GM19043 (cell line): ENCODE measurements at regions not wholly inside any gene's neighbourhood (a gene's known extent, or its start where the extent isn't known, plus 50 kb on each side); places are given as distances from the start of the nearest gene placed in this dataset.
"Not testable (repeated sequence)": the region's sequence is repeated elsewhere in the genome, so short reads cannot be mapped to it uniquely, and the experiment has no call there.

Source experiments
- ATAC-seq: cut with Tn5 transposase; IDR thresholded peaks from one replicate; pipeline ENCODE4 v1.9.1; 2021; ENCODE audit warnings: low read depth; ENCODE audit not compliant: unreplicated experiment

DNA sequence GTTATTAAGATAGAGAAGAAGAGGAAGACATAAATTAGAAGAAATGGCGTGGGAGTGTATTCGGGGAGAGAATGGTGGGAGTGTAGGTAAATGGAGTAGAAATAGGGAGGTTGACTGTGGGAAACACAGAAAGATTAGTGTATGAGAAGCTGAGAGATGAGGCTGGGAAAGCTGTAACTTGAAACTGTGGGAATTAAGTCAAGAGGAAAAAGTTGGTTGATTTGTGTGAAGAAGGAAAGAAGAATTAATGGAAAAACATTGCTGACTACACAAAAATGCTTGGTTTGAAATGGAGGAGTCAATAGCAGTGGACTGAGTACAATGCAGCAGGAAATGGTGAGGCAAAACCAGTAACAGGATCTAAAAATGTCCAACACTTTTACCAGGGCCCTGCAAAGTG lies 448.3 kb downstream of the PTPRC start:
- ATAC-seq: no peak

DNA sequence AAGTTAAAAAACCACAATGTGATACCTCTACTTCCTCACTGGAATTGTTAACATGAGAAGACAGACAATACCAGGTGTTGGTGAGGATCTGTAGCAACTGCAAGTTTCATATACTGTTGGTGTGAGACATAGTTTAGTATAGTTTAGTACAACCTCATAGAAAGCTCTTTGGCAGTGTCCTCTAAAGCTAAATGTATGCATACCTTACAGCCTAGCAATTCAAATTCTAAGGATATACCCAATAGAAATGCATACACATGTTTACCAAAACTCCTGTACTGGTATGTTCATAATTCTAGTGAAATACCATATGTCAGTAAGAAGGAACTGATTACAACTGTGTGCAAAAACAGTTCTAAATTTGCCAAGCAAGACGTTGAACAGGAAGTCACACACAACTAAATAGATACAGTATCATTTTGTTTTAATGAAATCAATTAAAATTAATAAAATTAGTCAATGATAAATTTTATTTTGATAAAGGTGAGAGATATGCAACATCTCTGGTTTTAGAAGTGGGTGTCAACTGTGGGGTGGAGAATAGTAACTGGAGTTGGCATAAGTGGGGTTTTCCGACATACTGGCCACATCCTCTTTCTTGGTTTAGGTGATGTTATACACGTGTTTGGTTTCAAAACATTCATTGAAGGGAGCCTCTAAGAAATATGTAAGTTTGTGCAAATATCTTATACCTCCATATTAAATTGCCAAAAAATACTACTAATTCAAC lies 450.7 kb downstream of the PTPRC start:
- ATAC-seq: peak; percentile 93

DNA sequence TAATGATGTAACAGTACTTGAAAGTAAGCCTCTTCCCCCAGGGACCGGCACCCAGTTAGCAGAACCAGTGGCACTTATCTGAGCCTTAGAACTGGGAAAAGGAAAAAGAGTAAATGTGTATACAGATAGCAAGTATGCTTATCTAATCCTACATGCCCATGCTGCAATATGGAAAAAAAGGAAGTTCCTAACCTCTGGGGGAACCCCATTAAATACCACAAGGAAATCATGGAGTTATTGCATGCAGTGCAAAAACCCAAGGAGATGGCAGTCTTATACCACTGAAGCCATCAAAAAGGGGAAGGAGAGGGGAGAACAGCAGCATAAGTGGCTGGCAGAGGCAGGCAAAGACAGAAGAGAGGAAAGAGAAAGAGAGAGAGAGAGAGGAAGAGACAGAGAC lies 456.8 kb downstream of the PTPRC start:
- not testable (repeated sequence) for ATAC-seq

DNA sequence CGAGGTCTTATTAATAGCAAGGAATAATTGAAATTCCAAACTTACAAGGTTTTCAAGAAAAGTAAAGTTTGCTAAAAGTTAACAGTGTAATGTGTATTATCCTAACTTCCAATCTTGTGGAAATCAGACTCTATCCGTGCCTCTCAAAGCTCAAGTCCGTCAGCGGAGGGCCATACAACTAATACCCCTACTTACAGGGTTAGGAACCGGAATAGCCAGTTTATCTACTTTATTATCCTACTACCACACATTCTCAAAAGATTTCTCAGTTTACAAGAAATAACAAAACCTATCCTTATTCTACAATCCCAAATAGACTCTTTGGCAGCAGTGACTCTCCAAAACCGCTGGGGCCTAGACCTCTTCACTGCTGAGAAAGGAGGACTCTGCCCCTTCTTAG lies 457.8 kb downstream of the PTPRC start:
- no peak for ATAC-seq

DNA sequence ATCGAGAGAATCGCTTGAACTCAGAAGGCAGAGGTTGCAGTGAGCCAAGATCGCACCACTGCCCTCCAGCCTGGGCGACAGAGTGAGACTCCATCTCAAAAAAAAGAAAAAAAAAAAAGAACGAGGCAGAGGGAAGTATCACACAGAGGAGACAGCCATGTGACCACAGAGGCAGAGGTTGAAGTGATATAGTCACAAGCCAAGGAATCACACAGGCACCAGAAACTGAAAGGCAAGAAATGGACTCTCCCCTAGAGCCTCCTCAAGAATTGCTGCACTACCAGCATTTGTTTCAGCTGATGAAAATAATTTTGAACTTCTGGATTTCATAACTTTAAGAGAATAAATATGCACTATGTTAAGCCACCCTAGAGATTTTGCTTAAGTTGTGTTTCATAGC lies 459.6 kb downstream of the PTPRC start:
- no peak for ATAC-seq

DNA sequence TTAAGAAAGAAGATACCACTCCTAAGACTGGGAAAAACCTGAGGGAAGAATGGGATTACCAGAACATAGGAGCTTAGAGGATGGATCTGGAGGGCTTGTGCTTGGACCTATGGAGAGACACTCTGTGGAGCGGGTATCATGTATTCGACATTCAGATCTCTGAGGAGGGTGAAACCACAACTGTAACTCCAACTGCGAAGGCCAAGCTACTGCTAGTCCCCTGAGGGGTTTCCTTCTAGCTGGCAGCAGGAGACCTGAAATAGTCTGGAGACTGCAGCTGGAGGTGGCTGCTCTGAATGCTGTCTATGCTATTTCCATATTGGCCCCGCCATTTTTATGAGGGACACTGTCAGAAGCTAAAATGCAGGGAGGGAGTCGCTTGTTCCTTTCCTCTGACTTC lies 462.3 kb downstream of the PTPRC start:
- ATAC-seq: no peak

DNA sequence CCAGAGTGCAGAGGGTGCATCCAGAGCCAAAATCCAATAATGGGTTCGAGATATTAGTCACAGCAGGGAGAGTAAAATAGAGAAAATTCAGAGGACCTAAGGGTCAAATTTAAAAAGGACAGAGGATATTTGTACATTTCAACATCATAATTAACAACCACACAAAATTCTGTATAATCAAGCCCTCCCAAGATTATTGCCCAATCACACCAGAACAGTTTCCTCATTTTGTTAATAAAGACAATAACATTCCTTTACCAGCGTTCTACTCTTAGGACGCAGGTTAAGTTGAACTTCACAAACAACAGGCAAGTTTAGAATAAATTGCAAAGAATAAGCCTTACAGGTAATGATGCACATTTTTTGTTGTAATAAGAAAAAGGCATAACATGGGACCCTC lies 462.8 kb downstream of the PTPRC start:
- ATAC-seq: no peak

DNA sequence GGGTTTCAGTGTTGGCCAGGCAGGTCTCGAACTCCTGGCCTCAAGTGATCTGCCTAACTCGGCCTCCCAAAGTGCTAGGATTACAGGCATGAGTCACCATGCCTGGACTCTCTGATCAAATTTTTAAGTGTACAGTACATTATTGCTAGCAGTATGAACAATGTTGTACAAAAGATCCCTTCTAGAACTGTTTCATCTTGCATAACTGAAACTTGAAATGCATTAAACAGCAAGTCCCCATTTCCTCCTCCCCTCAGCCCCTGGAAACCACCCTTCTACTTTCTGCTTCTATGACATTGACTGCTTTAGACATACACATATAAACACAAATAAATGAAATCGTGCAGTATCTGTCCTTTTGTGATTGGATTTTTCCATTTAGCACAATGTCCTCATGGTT lies 463.4 kb downstream of the PTPRC start:
- peak; percentile 64 for ATAC-seq

DNA sequence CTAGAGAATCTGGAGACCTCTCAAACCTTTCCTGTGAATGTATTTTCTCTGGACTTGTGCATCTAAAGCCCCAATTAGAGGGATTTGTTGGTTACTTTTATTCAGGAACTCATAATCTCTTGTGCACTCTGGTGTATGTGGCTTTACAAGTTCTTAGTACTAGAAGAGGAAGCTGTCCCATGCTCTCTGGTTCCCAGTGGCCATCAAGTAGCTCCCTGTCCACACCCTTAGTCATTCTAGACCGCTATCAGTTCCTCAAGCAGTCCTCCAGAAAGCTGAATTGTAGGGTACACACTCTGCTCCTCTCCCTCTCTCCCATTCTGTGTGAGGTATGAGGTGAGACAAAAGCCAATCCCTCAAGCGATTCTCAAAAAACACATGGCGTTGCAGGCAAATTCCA lies 470.3 kb downstream of the PTPRC start:
- ATAC-seq: no peak

DNA sequence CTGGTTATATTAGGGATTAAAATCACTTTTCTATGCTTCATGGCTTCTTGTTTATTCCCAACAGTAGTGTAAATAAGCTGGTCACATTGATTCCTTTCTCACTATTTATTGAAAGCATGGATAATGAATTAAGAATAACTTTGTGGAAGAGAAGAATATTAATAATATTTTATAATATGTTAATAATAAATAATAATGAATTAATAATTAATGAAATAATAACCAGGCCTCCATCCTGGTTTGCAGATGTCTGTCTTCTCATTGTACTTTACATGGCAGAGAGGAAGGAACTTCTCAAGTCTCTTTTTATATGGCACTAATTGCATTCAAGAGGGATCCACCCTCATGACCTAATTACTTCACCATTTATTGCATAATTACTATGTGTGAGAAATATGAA lies 473.5 kb downstream of the PTPRC start:
- no peak for ATAC-seq

DNA sequence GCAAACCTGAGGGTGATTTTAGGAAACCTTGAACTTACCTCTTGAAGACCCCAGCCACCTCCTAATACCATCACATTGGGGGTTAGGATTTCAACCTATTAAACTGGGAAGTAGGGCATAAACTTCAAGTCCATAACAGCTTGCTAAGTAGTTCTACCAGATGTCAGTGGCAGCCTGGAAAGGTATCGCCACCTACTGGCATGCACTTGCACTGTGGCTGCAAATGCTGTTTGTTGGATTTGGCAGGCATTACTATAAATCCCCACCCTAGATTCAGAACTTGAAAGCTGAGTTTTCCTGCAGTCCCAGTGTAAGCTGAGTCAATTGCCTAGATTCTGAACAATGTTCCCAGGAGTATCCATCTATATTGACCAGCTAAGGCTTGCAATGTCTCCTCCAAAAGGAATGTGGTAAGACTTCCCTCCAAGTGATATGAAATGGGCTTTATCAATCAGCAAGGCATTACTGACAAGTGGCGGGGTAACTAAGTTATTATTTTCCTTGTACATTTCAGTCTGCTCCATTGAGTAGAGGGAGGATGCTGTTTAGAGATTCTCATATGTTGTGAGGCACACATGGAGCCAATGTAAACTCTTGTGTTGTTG lies 474.5 kb downstream of the PTPRC start:
- ATAC-seq: no peak

DNA sequence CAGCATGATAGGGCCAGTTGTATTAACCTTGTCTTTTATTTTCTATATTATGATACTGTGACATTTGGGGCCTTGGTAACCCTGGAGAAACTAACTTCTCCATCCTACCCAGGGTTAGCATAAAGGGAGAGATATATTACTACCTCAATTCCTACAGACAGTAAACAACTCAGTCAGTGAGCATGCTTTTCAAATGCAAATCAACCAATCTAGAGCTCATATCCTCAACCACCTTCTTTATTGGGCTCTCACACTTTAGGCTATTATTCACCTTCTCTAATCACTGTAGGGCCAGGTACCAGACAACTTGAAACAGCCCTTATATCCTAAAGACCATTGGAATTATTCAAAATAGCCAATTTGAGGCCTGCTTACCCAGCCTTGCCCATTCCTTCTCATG lies 477.6 kb downstream of the PTPRC start:
- no peak for ATAC-seq

DNA sequence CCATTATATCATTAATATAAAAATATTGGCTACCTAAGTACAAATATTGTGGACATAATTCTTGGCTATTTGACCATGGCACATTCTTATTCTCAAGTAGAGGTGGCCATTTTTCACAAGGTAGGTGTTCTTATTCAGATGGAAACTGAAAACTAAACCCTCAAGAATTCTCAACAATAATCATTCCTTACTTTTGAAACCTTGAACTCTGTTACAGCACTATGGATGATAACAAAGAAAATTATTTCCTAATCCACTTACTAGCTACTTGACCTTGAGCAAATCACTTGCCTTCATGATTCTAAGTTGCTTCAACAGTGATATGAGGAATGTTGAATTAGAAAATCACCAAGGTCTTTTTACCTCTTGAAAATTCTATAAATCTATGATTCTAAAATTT lies 482.2 kb downstream of the PTPRC start:
- no peak for ATAC-seq

DNA sequence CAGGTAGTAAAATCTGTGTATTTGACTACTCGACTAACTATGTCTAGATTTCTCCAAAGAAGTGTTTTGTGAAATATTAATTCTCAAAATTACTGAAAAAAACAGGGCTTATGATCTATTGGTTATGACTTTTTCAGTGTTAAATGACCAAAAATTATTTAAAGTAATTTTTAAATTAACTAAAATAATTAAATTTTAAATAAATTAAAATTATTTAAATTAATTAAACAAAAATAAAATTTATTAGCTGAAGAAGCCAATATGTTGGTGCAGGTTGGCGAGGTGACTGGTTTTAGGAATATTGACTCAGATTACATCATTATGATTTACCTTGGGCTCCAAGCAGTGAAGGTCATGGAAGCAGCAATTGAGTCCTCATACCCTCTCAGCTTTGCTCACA lies 483.2 kb downstream of the PTPRC start:
- no peak for ATAC-seq

DNA sequence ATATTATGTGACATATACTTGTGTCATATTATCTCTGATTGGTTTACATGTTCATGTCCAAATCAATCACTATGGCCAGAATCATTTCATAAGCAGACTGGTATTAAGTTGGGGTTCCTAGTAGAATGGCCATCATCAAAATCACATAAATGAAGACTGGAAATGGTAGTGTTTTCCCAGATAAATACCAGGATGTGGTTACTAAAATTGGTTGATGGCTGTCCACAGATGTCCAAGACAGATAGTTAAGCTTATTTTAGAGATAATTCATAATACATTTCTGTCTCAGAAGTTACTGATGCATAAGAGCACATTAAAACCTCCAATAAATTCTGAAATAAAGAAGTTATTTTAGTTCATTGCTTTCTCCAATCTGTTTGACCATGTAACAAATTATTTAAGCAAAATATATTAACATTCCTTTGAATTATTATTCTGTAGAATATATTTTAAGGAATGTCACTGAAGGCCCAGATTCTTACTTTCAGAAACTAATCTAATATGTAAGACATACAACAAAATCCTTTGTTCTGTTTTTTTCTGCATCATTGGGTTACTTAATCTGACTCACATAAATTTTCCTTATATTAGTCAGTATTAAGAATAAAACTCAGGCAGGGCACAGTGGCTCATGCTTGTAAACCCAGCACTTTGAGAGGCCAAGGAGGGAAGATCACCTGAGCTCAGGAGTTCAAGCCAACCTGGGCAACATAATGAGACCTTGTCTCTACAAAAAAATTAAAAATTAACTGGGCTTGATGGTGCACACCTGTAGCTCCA lies 483.9 kb downstream of the PTPRC start:
- ATAC-seq: no peak

DNA sequence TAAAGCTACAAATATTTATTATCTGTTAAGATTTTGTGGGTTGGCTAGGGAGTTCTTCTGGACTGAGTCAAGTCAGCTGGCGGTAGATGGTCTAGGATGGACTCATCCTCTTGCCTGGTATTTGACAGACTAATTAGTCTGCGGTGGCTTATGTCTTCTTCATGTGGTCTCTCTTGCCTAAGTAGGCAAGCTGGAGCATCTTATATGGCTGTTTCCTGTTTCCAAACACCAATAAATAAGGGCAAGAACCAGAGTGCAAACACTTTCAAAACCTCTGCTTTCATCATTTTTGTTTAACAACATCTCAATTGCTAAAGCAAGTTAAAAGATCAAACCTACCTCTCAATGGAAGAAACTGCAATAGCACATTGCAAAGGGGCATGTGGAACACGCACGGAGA lies 484.8 kb downstream of the PTPRC start:
- no peak for ATAC-seq

DNA sequence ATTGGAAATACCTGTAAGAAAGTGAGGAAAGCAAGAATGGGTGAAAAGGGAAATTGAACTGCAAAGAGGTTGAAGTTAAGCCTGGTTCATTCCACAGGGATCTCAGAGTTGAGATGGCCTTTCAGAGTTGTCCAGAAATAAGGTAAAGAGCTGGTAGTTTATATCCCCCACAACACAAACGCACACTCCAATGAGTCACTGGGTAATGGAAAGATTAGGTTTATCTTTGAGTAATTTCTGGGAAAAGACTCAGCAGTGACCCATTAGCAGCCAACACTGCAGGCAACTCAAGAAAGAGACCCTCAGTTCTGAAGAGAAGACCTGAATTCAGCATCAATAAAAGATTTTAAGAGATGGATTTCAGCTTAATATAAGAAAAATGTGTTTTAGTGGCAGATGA lies 485.5 kb downstream of the PTPRC start:
- no peak for ATAC-seq

DNA sequence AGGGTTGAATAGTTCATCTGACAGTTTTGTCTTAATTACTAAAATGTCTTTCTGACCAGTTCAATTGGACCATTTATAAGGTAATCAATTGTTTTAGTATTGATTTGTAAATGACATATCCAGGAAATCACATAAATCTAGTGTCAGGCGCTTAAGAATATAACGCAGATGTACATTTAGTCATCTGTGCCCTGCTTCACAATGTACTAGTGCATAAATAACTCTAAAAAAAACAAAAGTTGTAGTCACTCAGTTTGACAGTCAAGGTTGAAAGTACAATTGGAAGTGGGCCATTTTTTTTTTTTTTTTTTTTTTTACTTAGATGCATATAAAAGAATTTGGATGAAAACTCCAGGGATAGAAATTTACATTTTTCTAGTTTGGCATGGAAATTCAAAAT lies 490.4 kb downstream of the PTPRC start:
- no peak for ATAC-seq

DNA sequence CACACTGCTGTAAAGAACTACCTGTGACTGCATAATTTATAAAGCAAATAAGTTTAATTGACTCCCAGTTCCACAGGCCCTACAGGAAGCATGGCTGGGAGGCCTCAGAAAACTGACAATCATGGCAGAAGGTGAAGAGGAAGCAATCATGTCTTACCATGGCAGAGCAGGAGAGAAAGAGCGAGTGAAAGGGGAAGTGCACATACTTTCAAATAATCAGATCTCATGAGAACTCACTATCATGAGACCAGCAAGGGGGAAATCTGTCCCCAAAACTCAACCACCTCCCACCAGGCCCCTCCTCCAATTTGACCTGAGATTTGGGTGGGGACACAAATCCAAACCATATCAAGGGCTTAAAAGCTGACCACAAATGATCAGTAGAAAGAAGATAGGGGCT lies 493.2 kb downstream of the PTPRC start:
- ATAC-seq: no peak

DNA sequence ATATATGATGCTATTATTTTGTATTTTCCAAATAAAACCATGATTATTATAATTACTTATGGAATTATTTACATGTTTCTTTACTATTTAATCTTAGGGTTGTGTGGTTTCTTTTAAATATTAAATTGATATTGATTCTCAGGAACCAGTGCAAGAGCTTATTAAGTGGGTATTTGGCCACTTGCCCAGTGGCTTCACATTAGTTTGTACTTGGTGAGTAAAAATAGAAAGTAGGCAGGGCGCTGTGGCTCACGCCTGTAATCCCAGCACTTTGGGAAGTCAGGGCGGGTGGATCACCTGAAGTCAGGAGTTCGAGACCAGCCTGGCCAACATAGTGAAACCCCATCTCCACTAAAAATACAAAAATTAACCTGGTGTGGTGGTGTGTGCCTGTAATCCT lies 497.1 kb downstream of the PTPRC start:
- ATAC-seq: no peak

DNA sequence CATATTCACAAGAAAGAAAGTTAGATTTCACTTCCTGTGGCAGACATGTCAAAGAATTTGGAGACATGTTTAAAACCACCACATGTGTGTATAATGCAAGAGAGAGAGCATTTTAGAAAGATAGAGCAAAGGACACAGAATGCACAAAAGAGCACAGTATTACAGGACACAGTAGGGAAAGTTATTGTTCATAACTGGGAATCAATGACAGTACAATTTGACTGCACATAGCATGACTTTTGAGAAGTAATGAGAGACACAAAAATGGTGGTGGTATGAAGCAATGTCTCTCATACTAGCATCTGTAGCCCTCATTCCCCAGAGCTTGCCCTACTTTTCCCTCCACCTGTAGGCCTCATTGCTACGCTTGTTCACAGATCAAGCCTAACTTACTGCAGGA lies 499.2 kb downstream of the PTPRC start:
- no peak for ATAC-seq

DNA sequence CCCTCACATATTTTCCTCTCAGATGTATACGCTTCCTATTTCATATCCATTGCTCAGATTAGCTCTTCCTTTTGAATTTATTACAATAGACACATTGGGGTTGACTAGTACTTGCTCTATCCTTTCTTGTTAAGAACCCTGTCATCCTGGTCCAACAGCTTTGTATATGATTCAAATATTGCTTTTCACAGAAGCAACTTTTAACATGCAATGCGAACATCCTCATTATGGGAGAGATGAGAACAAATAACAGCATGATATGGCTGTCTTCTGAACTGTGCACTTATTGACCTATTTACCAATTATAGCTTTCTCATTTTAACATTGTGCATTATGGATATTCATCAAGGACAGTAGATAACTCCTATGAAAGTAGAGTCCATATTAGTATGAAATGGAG lies 510.8 kb downstream of the PTPRC start:
- ATAC-seq: no peak
